GOT3 (cell line): ENCODE measurements at regions not wholly inside any gene's neighbourhood (a gene's known extent, or its start where the extent isn't known, plus 50 kb on each side); places are given as distances from the start of the nearest gene placed in this dataset.

Experiments
- DNase-seq: peaks from one replicate; lab custom pipeline; 2025; ENCODE audit warnings: mixed read lengths; lab: John Stamatoyannopoulos, UW

DNA sequence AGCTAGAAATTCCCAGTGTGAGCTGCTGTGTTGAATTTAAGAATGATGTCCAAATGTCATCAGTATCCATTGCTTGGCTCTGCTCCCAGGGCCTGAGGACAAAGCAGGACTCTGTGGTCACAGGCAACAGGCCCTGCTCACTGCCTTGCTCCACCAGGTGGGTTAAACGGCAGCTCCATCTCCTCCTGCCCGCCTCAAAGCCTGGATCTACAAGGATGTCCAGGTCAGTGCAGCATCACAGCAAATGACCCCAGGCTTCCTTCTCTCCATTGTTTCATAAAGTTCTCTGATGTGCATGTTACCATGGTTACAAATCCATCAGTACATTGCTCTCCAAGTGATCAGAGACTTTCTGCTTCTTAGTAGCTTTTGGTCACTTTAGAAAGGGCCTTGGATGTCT, 322.0 kb upstream of the ZNF32 start:
- no peak for DNase-seq

DNA sequence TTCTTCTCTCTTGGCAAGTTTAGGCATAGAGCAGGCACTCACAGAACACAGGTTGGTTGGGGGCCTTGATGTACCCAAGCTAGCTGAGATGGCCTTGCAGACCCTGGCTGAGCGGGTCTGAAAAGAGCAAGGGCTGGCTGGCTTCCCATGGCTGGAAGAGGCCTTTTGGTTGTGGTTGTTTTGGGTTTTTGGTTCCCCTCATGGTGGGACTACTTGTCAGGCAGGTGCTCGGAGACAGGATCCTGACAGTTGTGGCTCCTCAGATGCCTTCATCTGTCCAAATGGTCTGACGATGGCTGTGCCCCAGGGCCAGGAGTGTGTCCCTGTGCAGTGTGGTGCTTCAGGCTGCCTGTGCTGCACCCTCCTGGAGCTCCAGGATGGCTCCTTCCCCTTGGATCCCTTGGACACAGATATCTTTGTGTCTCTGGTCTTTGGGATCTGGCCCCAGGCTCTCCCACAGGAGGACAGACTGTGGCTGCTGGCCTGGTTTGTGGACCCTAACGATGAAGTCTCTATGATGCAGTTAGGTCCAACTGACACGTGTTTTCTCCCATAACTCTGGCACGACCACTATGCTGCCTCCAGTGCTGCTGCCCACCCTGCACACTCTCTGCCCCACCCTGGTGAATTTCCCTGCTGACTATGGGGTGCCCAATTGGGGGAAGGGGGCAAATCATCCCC, 321.5 kb upstream of the ZNF32 start:
- DNase-seq, result no peak

DNA sequence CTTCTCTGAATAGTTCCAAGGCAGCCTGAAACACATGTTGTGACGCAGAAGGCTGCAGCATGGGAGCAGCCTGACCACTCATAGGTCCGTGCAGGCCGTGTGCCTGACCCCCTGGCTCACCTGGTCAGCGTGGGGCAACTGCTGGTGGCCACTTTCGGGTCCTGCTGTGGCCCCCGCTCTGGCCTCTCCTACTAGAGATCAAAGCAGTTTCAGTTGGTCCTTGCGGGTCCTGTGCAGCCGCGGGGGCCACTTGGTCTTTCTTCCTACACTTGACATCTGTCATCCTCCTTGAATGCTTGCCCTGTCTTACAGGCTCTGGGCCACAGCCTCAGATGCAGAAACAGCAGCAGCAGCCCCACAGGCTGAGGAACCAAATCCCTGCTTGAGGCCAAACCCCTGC, 320.8 kb upstream of the ZNF32 start:
- no peak for DNase-seq

DNA sequence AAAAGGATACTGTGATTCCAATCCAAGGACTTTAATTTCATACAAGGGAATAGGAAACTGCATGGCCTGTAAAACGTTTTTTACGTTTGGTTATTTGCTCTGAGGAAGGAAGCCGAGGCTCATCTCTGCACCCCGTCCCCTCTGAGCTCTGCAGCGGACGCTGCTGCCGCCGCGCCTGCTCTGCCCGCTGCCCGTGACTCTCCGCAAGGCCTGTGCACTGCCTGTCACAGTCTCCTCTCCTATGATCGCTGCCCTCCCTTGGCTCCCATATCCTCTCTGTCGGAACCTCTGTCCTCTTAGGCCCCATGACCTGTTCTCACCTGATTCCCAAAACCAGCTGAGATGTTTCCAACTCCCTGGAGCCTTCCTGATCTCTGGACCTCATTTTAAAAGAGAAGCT, 320.3 kb upstream of the ZNF32 start:
- DNase-seq, result no peak

DNA sequence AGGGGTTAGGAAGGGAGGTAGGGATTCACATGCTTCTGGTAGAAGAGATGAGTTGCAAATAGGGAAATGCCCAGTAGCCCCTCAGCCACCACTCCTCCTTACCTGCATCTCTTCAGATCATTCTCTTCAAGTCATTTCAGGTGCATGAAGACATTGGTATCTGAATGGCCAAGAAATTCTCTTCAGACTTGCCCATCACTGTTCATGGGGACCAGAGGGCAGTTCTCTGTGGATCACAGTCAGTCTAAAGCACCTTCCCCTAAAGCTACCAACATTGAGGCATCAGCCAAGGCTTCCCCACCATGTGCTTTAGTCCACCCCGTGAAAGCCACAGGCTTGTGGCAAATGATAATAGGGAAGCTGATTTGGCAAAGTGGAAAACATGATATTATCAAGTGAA, 319.4 kb upstream of the ZNF32 start:
- no peak for DNase-seq

DNA sequence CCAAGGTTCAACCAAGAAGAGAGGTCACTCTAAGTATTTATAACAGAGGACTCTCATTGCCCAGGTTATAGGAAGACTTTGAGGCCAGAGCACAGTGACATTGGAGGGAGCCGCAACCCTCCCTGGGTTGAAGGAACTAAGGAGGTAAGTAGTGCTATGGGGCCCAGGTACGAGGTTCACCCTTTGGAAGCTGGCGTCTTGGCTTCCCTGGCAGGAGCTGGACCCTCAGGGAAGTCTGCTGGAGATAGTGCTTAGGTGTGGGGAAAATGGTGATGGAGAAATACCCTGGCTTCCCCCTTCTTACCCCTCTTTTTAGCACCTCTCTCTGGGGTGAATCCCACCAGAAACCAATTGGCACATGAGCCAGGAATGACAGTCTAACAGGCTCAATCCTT, 317.9 kb upstream of the ZNF32 start:
- no peak for DNase-seq

DNA sequence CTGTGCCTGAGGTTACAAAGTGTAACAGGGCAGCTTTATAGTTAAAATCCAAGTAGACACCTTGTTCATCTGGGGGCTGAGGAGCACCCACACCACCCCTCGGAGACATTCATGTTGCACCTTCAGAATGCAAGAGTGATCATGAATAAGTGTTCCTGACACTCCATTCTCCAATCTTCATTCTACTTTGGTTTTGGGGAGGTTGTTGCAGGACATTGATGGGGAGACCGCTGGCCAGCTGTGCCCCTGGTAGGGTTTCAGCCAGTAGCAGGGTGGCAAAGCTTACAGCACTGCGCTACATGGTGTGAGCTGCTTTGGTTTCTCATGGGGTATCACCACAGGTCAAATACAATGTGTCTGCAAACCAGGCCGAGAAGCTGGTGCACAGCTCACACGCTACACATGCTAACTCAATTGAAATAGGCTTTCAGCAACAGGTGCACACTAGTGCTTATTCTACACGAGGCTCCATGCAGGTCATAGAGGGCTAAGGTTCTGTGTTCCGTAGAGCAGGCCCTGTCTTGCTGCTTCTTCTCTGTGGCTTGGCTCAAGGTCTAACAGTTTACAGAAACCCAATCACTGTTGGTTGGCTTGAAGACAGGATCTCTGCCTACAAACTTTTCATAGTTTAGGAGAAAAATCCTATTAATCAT, 317.4 kb upstream of the ZNF32 start:
- no peak for DNase-seq

DNA sequence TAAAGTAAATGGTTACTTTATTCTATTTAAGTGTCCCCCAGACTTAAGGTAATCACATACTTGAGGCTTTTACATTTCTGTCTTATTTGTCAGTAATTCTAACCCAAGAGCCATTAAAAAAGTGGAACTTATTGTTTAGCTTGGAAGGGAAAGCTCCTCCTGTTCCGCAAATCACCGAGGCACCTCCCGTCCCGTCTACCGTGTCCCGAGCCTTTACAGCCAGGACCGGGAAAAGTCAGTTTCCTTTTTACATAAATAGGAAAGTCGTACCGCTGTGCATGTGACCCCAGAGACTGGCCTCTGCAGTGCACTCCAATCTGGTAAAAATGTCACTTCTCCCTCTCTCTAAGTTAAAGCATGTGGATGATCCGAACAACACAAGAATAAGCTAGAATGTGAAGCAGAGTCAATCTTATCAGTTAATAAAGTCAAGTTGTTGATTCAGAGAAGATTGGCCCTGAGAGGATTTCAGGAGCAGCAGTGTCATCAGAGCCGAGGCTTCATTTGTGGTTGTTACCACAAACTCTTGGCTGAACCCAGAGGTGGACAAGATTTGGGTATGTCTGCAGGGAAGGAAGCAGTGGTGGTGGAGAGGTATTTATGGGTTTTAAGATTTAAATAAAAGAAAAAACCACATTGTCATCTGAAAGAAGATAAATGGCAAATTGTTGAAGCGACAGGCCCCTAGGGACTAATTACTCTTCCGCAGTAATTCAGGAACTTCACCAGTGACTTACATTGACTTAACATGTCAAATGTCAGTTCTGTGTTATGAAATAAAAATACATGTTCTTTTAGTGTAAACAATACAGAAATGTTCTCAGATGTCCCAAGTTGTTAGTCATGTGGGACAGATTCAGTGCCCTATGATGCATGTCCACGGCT, 316.6 kb upstream of the ZNF32 start:
- no peak for DNase-seq

DNA sequence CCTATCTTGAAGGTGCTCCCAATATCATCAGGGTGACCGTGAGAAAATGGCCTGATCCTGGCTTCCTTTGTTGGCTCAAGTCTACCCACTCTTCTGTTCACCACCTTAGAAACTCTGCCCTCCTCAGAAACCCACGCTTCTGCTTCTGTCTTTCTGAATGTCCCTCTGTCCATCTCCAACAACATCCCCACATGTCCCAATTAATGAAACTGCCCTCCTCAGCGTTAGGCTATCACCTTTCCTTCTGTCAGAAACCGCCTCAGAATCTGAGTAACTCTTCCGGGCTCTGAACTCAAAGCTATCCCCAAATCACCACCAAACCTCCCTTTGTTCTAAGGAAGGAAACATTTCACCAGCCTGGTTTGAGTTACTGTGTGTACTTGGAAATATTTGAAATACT, 315.8 kb upstream of the ZNF32 start:
- no peak for DNase-seq

DNA sequence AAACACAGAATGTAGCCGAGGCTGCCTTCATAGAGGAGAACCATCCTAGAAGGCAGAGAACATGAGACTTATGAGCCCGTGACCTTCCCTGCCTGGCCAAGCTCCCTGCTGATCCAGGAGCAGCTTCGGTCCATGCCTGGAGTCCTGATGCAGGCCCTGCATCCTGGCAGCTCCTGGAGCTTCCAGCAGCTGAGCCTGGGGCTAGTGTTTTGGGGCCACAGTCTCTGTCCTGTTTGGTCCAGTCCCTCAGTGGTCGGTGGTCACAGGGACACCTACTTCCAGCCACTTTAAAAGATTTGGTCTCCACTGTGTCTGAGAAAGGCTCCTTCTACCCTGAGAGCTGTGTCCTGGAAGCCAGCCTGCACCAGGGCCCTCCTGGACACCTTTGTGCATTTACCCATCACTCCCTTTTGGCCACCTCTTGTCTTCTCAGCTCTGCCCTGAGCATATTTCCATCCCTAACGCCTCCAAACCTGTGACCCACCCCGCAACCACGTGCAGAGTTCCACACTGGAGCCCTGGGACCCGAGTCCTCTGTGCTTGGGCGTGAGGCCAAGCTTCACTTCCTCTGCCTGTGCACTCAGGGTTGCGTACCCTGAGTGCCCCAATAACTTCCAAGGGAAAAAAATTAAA, 315.2 kb upstream of the ZNF32 start:
- no peak for DNase-seq

DNA sequence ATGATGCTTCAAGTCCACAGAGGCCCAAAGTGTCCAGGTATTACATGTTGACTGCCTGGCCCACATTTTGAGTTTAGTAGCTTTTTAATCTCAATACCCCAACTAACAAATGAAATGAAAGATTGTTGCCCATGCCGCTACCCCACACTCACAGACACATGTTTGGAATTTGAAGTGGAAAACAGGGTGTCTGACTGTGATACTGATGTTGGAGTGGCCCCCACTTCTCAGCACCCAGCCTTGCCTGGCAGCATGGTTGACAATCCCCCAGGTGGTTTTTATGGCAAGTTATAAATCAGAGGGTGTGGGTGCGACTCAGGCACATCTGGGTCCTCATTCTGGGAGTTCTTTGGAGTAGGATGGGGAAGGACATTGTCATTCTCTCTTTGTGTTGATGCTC, 314.7 kb upstream of the ZNF32 start:
- no peak for DNase-seq

DNA sequence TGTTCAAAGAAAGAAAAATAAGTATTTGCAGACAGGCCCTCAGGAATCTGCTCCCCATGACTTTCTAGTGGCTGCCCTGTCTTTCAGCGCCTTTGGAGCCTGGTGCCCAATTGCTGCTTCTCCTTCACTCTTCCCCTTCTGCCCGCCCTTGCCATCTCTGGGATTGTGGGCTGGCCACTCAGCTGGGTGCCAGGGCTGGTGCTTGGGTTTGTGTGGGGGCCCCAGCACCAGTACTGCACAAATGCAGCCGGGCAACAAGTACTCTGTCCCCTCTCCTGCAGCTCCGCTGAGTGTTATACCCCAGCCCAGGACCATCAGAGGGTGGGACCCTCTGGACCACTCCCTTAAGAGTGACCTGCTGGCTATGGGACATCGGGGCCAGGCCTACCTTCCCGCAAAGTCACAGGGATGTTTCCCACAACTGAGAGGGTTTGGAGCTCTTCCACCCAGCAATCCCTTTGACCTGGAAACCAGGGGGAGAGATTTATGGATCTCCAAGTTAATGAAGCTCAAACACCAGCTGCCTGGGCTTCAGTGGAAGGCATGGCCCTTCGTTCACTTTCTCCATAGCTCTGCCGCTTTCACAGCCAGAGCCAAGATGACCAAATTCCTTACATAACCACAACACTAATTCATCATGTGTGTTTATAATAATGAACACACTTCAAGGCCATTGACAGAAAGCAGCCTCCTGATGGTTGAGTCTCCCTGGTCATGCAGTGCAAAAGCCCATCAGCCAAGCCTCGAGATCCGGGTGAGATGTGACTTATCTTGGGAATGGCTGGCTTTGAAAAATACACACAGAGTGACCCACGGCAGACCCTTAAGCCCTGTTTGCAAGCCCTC, 313.9 kb upstream of the ZNF32 start:
- no peak for DNase-seq

DNA sequence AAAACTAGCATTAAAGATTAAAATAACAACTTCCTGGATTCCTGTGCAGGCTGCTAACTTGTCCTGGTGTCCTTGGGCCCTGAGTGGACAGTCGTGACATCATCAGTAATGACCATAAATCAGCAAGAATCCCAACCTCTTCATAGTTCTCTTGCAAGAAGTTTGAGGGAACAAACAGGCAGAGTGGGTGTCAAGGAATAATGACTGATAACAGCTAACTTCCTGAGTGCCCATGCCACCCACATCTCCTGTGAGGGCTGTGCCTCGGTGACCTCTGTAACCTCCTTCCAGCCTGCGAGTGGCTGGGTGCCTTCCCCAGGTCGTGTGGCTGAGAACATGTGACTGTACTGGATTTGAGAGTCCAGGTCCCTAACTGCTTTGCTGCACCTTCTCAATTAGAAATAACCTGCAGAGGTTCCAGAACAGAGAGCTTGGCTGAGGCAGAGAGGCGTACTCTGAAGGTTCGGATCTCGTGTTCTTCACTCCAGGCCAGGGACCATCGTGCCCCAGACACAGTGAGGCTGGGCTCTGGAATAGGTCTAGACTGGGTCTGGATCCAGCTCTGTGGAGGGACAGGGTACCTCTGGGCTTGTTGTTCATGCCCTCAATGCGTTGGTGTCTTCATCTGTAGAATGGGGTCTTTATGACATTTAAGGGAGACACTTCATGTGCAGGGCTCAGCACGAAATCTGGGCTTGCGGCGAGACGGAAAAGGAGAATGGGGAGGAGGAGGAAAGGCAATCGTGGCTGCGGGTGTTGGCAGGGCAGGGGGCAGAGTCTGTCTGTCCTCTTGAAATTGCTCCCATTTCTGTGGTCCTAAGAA, 313.1 kb upstream of the ZNF32 start:
- no peak for DNase-seq

DNA sequence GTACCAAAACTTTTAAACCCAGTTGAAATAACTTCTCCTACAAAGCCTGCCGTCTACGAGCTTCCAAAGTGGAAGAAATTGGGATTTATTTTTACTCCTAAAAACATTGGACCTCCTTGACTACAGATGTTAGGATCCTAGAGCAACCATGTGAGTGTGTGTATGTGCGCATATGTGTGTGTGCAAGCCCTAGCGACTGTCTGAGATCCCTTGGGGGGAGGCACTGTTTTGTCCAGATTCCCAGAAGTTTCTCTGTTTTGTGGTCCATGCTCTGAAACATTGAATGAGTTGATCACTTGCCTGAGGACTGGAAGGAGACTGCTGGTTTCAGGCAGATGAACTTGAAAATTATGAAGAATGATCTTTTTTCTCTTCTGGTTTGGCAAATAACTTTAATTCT, 312.3 kb upstream of the ZNF32 start:
- DNase-seq, result no peak

DNA sequence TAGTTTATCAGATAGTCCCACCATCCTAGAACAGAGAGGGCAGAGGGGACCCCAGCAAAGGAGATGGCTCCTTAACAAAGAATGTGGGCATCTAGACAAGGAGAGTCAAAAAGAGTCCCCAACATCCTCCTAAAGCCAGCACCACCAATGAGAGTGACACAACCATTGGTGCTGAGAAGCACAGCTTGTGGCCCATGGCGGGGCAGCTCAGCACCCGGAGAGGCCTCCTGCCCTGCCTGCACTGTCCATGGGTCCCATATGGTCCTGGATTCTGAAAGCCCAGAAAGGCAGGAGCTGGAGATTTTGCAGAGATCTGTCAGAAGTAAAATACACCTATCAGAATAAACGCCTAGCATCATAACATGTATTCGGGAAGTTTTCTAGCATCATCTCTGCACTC, 311.8 kb upstream of the ZNF32 start:
- no peak for DNase-seq

DNA sequence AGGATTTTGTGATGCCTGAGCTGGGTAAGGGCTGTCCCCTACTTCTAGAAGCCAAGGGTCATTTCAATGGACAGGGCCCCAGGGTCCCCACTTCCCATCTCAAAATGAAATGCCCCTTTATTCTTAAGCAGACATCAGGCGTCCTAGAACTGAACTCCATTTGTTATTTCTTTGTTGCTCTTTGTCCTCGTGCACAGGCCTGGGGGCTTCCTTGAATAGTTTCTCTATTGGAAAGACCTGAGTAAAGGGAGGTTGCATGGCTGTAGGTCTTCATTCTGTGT, 311.4 kb upstream of the ZNF32 start:
- no peak for DNase-seq

DNA sequence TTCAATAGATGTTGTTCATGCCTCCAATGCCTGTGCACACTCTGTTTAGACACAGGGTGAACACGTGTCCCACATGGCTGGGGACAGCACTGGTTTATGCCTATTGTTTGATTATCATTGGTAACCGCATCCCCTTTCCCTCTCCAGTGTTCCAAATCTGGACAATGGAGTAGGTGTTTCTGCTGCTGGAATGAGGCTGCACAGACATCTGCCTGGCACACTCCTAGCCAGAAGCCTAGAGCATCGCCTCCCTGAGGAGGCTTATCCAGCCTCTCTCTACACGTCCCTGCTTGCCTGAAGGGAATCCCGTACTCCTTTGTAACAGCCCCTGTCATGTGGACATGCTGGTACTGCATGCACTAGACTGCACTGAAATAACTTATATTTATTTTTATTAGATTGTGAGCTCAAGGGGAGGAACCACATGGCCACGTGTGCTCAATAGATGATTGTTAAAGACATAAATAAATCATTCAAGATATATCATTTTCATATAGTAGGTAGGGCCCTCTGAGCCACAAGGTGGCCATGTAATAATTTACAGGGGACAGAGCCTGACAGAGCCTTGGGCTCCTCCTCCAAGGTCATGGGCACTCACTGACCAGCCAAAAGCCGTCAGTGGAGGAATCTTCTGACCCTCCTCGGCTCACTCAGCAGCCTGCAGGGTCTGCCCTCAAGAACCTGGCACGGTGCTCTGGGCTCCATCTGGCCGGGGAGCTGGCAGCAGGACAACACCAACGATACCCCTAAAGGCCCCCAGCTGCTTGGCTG, 310.9 kb upstream of the ZNF32 start:
- DNase-seq, result no peak

DNA sequence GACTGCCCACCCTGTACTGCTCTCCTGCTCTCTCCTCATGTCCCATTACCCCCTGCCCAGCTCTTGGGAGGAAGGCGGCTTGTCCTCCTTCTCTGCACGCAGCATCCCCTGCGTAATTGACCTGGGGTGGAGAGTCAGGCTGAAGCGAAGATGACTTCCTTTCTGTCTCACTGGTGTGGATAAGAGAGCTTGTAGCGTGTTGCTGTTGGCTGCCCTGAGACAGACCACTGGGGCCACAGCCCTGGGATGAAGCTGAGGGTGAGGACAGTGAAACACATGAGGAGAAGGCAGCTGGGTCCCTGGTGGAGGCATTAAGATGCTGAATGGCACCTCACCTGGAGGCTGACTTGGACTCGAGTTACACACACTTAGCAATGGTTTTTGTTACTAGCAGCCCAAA, 310.3 kb upstream of the ZNF32 start:
- no peak for DNase-seq

DNA sequence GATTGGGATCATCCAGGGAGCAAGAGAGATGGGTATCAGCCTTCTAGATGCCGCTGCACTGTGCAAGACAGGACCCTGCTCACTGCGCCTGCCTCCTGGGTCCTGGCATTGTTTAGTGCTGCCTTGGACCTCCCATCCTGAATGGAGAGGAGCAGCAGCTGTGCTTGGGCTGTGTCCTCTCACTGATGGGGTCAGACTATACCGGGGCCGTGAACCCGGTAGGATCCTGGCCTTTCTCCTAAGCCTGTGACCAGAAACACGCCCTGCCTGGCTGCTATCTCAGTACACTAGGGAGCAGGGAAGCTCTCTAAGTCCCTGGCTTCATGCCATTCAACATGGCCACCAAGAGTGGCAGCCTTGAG, 309.4 kb upstream of the ZNF32 start:
- no peak for DNase-seq

DNA sequence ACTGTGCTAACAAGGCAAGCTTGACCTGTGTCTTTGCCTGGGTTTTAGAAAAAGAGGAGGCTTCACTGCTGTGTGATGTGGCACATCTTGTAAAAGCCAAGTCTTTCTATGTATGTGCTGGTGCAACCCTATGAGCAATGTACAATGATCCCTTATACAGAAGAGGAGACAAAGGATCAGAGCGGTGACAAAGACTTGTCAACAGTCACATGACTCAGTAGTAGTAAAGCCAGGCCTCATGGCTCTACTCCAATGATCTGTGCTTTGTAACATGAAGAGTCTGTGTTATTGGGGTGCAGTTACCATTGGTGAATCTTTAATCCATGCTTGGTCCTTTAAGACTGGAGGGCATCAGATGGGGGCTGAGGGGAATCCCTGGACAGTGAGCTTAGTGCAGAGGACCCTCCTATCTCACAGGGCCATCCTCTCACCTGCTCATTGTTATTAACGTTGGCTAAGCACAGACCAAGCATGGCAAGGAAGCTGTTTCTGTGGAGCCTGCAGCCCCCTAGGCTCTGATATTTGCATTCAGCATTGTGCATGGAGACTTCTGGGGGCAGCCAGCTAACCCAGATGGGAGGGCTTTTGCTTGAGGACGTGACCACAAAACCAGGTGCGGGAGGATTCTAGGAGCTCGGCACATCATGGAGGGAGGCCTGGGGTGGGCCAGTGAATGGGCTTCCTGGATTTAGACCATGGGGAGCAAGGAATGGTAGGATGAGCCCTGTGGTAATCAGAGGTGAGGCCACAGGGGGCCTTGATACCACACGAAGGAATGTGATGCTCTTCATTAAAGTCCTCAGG, 308.8 kb upstream of the ZNF32 start:
- DNase-seq, result no peak
